HEK293 (cell line): ENCODE measurements at regions not wholly inside any gene's neighbourhood (a gene's known extent, or its start where the extent isn't known, plus 50 kb on each side); places are given as distances from the start of the nearest gene placed in this dataset.
"Not testable (repeated sequence)": the region's sequence is repeated elsewhere in the genome, so short reads cannot be mapped to it uniquely, and the experiment has no call there.

Experiments used
- CTCF ChIA-PET: fragments of 350-600 bp; formaldehyde crosslinking; extraction: SDS; loops from one replicate; lab custom pipeline; 2021; ENCODE audit warnings: antibody characterized with exemption; lab: Yijun Ruan, JAX
- POLR2A ChIA-PET: fragments of 300-600 bp; formaldehyde crosslinking; extraction: SDS; loops from one replicate; lab custom pipeline; 2020; ENCODE audit warnings: antibody characterized with exemption, inconsistent platforms; lab: Yijun Ruan, JAX
- H3K27ac ChIP-seq: fragments of 200-500 bp; sonication (Bioruptor generic); 2 replicates; pipeline ENCODE4 v1.5.1; 2014; ENCODE audit warnings: low read depth, low read length, control low read depth, inconsistent platforms; ENCODE audit errors: extremely low read depth
- H3K36me3 ChIP-seq, 2 experiments: fragments of 200-500 bp in 1 of 2; sonication (Bioruptor generic) in 1 of 2; 1 replicate in 1 of 2; 2 replicates in 1 of 2; pipeline ENCODE4 v1.5.1; 2014 to 2017; ENCODE audit warnings: inconsistent platforms in 2 of 2, low read length in 2 of 2; ENCODE audit not compliant: control insufficient read depth in 2 of 2, insufficient read depth in 1 of 2
- H3K4me1 ChIP-seq: fragments of 200-500 bp; sonication (Bioruptor generic); 2 replicates; pipeline ENCODE4 v1.5.1; 2014; ENCODE audit warnings: mild to moderate bottlenecking, low read length, inconsistent platforms; ENCODE audit not compliant: control insufficient read depth, insufficient read depth
- H3K4me3 ChIP-seq: 2 replicates; pipeline ENCODE4 v1.5.1; 2011; ENCODE audit warnings: low read depth, mild to moderate bottlenecking, control low read depth, low read length, moderate library complexity
- H3K9me3 ChIP-seq: fragments of 200-500 bp; sonication (Bioruptor generic); 2 replicates; pipeline ENCODE4 v1.5.1; 2014; ENCODE audit warnings: low read depth, low read length, inconsistent platforms; ENCODE audit not compliant: control insufficient read depth, insufficient read depth
- EGR2 ChIP-seq: fragments of 450-650 bp; formaldehyde crosslinking; IDR thresholded peaks from 2 replicates; pipeline ENCODE4 v1.5.1; 2016; ENCODE audit warnings: low read depth, missing biosample characterization, missing genetic modification characterization
- GLIS2 ChIP-seq: fragments of 450-650 bp; formaldehyde crosslinking; IDR thresholded peaks from 2 replicates; pipeline ENCODE4 v1.5.1; 2016; ENCODE audit warnings: missing biosample characterization, missing genetic modification characterization
- ZIC2 ChIP-seq: fragments of 450-650 bp; formaldehyde crosslinking; IDR thresholded peaks from 2 replicates; pipeline ENCODE4 v1.5.1; 2016; ENCODE audit warnings: missing biosample characterization, missing genetic modification characterization
- ZNF146 ChIP-seq: fragments of 450-650 bp; formaldehyde crosslinking; IDR thresholded peaks from 2 replicates; pipeline ENCODE4 v1.5.1; 2016; ENCODE audit warnings: missing biosample characterization, missing genetic modification characterization
- ZNF274 ChIP-seq, 2 experiments: fragments of 200-500 bp in 1 of 2; fragments of 450-650 bp in 1 of 2; sonication (Bioruptor generic) in 1 of 2; formaldehyde crosslinking in 1 of 2; IDR thresholded peaks; 2 replicates each; pipeline versions ENCODE4 v1.5.1 to v1.6.1; 2014 to 2016; ENCODE audit warnings: borderline replicate concordance in 1 of 2, inconsistent platforms in 1 of 2, low read length in 1 of 2, missing biosample characterization in 1 of 2, missing genetic modification characterization in 1 of 2
- ZNF280D ChIP-seq: fragments of 450-650 bp; formaldehyde crosslinking; IDR thresholded peaks from 2 replicates; pipeline ENCODE4 v1.5.1; 2016; ENCODE audit warnings: missing biosample characterization, missing genetic modification characterization
- ZNF571 ChIP-seq: fragments of 450-650 bp; formaldehyde crosslinking; IDR thresholded peaks from 2 replicates; pipeline ENCODE4 v1.5.0; 2017; ENCODE audit warnings: missing biosample characterization, missing genetic modification characterization
- ZNF626 ChIP-seq: fragments of 450-650 bp; sonication (Bioruptor Pico); formaldehyde crosslinking; IDR thresholded peaks from 2 replicates; pipeline ENCODE4 v1.5.1; 2018; ENCODE audit warnings: missing biosample characterization, missing genetic modification characterization, inconsistent platforms
- ZNF785 ChIP-seq: fragments of 450-650 bp; formaldehyde crosslinking; IDR thresholded peaks from 2 replicates; pipeline ENCODE4 v1.5.1; 2016; ENCODE audit warnings: missing biosample characterization, missing genetic modification characterization

- H3K9me3 ChIP-seq, H3K4me3 ChIP-seq, H3K36me3 ChIP-seq, H3K4me1 ChIP-seq, H3K27ac ChIP-seq, POLR2A ChIA-PET, CTCF ChIA-PET: not testable (repeated sequence)
- peak; percentile 90 for TF ChIP-seq ZNF146
- TF ChIP-seq ZNF280D: 0 out of 2 replicates have a peak, but pooled peaks have one; percentile 35
Measured at GRCh38 chr20:30624310-30624709, 633.2 kb upstream of the DEFB115 start.

GRCh38 chr20:30629376-30629775 lies 628.1 kb upstream of the DEFB115 start:
- H3K4me1 ChIP-seq, POLR2A ChIA-PET, H3K9me3 ChIP-seq, CTCF ChIA-PET, H3K27ac ChIP-seq, H3K36me3 ChIP-seq, H3K4me3 ChIP-seq: not testable (repeated sequence)

GRCh38 chr20:30630761-30631160 lies 626.7 kb upstream of the DEFB115 start:
- H3K9me3 ChIP-seq: no peaks in the 10 kb centered on the region
- H3K4me1 ChIP-seq: no peaks in the 10 kb centered on the region
- ChIA-PET POLR2A (no interaction called here), CTCF (no interaction called here)
- TF ChIP-seq ZNF274 (IDR thresholded peaks at IDR 0.05; ENCODE audit: low read length) (no peak), ZNF274 (tag by site-specific recombination; IDR thresholded peaks at IDR 0.05; ENCODE audit: borderline replicate concordance) (no peak), ZNF785 (no peak), GLIS2 (no peak), ZNF571 (tag by site-specific recombination) (no peak), ZIC2 (tag by site-specific recombination) (no peak), ZNF626 (no peak)
- no peak overlapping the region for H3K4me3 ChIP-seq
- H3K36me3 ChIP-seq: no peaks in the 10 kb centered on the region
- no peak overlapping the region for H3K27ac ChIP-seq

- POLR2A ChIA-PET, H3K9me3 ChIP-seq, H3K36me3 ChIP-seq, H3K4me1 ChIP-seq, H3K4me3 ChIP-seq, CTCF ChIA-PET, H3K27ac ChIP-seq: not testable (repeated sequence)
Measured at GRCh38 chr20:30631261-30631789, 626.1 kb upstream of the DEFB115 start.

GRCh38 chr20:30632773-30633172 lies 624.7 kb upstream of the DEFB115 start:
- CTCF ChIA-PET, H3K9me3 ChIP-seq, H3K4me3 ChIP-seq, H3K36me3 ChIP-seq, H3K4me1 ChIP-seq, POLR2A ChIA-PET, H3K27ac ChIP-seq: not testable (repeated sequence)
- TF ChIP-seq EGR2: peak; percentile 44

- H3K4me1 ChIP-seq, H3K27ac ChIP-seq, CTCF ChIA-PET, H3K4me3 ChIP-seq, POLR2A ChIA-PET, H3K36me3 ChIP-seq, H3K9me3 ChIP-seq: not testable (repeated sequence)
Measured at GRCh38 chr20:30641522-30641921, 615.9 kb upstream of the DEFB115 start.

GRCh38 chr20:30660982-30661381 lies 596.5 kb upstream of the DEFB115 start:
- H3K9me3 ChIP-seq, H3K36me3 ChIP-seq, H3K27ac ChIP-seq, H3K4me1 ChIP-seq, CTCF ChIA-PET, H3K4me3 ChIP-seq, POLR2A ChIA-PET: not testable (repeated sequence)

GRCh38 chr20:30668418-30668817 lies 589.0 kb upstream of the DEFB115 start:
- CTCF ChIA-PET, H3K27ac ChIP-seq, H3K36me3 ChIP-seq, H3K9me3 ChIP-seq, H3K4me1 ChIP-seq, H3K4me3 ChIP-seq, POLR2A ChIA-PET: not testable (repeated sequence)
